ENCODE measurements at regions not wholly inside any gene's neighbourhood (a gene's known extent, or its start where the extent isn't known, plus 50 kb on each side); places are given as distances from the start of the nearest gene placed in this dataset.

DNA sequence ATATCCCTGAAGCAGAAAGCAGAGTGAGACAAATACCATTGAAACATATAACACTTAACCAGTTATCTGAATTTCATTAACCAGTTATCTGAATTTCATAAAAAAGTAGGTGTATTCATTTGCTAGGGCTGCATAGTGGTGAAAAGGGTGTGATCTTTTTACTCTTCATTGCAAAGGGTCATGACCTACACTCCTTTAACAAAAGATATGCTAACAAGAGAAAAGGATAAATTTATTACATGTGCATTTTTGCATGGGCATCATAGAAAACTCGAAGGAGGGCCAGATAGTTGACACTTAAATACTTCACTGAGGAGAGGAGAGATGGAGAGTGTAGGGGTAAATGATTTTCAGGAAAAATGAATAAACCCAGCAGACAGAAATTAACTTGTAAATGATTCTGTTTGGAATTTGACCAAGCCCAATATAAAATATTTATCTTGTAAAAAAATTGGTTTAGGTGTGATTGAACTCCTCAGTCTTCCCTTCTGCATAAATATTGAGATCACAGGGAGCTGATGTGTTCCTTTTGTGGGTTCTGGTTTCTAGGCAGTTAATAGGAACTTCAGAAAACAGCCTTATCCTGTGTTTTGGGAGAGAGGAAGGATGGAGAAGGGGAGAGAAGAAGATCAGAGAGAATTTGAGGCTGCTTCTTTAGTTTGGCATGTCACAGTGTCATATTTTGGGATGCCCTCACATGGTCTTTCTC is 372.5 kb upstream of the SYT4 start:
- H3K4me3 ChIP-seq: no peak overlapping the region
- no peak for TF ChIP-seq CTCF (IDR thresholded peaks at IDR 0.05; ENCODE audit: control extremely low read depth, extremely low read depth)
- H3K9me3 ChIP-seq (ENCODE audit: control insufficient read depth in 4 of 4, insufficient read depth in 3 of 4, low read length in 3 of 4): no peaks in the 10 kb centered on the region
- peaks cover 0 to 4% (median 0%) of the 10 kb centered on the region in 5 donors for H3K4me1 ChIP-seq (ENCODE audit: control insufficient read depth in 5 of 5, insufficient read depth in 5 of 5, low read length in 5 of 5)
- DNase-seq (no peak), ATAC-seq (ENCODE audit: insufficient read depth, low FRiP score) (no peak)
- 51 to 80% methylated on average over 1 of the region's 1 CpG for WGBS, 2 donors
- H3K27me3 ChIP-seq (ENCODE audit: control insufficient read depth in 3 of 3, insufficient read depth in 3 of 3, low read length in 2 of 3): no peaks in the 10 kb centered on the region
- H3K9ac ChIP-seq (ENCODE audit: insufficient read depth in 1 of 2, low read length in 2 of 2): no peak overlapping the region
- no peaks in the 10 kb centered on the region for H3K36me3 ChIP-seq (ENCODE audit: control insufficient read depth in 4 of 4, insufficient read depth in 4 of 4, low read length in 4 of 4)
- no peak overlapping the region for H3K27ac ChIP-seq (ENCODE audit: low read depth in 1 of 2, low read length in 1 of 2)

GRCh38 chr18:43650426-43650825 is 373.1 kb upstream of the SYT4 start:
- 57 to 78% methylated on average over 2 of the region's 2 CpGs for WGBS, 2 donors

GRCh38 chr18:43651057-43651456 is 373.8 kb upstream of the SYT4 start:
- 57 to 69% methylated on average over 2 of the region's 2 CpGs for WGBS, 2 donors
- no peaks in the 10 kb centered on the region for H3K36me3 ChIP-seq (ENCODE audit: control insufficient read depth in 4 of 4, insufficient read depth in 4 of 4, low read length in 4 of 4)
- peaks cover 0 to 4% (median 0%) of the 10 kb centered on the region in 5 donors for H3K4me1 ChIP-seq (ENCODE audit: control insufficient read depth in 5 of 5, insufficient read depth in 5 of 5, low read length in 5 of 5)
- H3K27me3 ChIP-seq (ENCODE audit: control insufficient read depth in 3 of 3, insufficient read depth in 3 of 3, low read length in 2 of 3): no peaks in the 10 kb centered on the region
- H3K27ac ChIP-seq (ENCODE audit: low read depth in 1 of 2, low read length in 1 of 2): no peak overlapping the region
- TF ChIP-seq CTCF (IDR thresholded peaks at IDR 0.05; ENCODE audit: control extremely low read depth, extremely low read depth): no peak
- no peak for ATAC-seq (ENCODE audit: insufficient read depth, low FRiP score)
- H3K9me3 ChIP-seq (ENCODE audit: control insufficient read depth in 4 of 4, insufficient read depth in 3 of 4, low read length in 3 of 4): no peaks in the 10 kb centered on the region
- DNase-seq: no peak
- H3K9ac ChIP-seq (ENCODE audit: insufficient read depth in 1 of 2, low read length in 2 of 2): no peak overlapping the region
- no peak overlapping the region for H3K4me3 ChIP-seq

More at GRCh38 chr18:43650426-43650825, 373.1 kb upstream of the SYT4 start:
- H3K4me3 ChIP-seq: no peak overlapping the region
- H3K9me3 ChIP-seq (ENCODE audit: control insufficient read depth in 4 of 4, insufficient read depth in 3 of 4, low read length in 3 of 4): no peaks in the 10 kb centered on the region
- H3K36me3 ChIP-seq (ENCODE audit: control insufficient read depth in 4 of 4, insufficient read depth in 4 of 4, low read length in 4 of 4): no peaks in the 10 kb centered on the region
- no peak for TF ChIP-seq CTCF (IDR thresholded peaks at IDR 0.05; ENCODE audit: control extremely low read depth, extremely low read depth)
- no peak overlapping the region for H3K27ac ChIP-seq (ENCODE audit: low read depth in 1 of 2, low read length in 1 of 2)
- DNase-seq: no peak
- H3K27me3 ChIP-seq (ENCODE audit: control insufficient read depth in 3 of 3, insufficient read depth in 3 of 3, low read length in 2 of 3): no peaks in the 10 kb centered on the region
- peaks cover 0 to 4% (median 0%) of the 10 kb centered on the region in 5 donors for H3K4me1 ChIP-seq (ENCODE audit: control insufficient read depth in 5 of 5, insufficient read depth in 5 of 5, low read length in 5 of 5)
- no peak overlapping the region for H3K9ac ChIP-seq (ENCODE audit: insufficient read depth in 1 of 2, low read length in 2 of 2)
- ATAC-seq (ENCODE audit: insufficient read depth, low FRiP score): no peak

- no peaks in the 10 kb centered on the region for H3K27me3 ChIP-seq (ENCODE audit: control insufficient read depth in 3 of 3, insufficient read depth in 3 of 3, low read length in 2 of 3)
- no peak for ATAC-seq (ENCODE audit: insufficient read depth, low FRiP score)
- WGBS, 2 donors: 79 to 85% methylated on average over 2 of the region's 2 CpGs
- no peaks in the 10 kb centered on the region for H3K36me3 ChIP-seq (ENCODE audit: control insufficient read depth in 4 of 4, insufficient read depth in 4 of 4, low read length in 4 of 4)
- H3K4me3 ChIP-seq: no peak overlapping the region
- no peaks in the 10 kb centered on the region for H3K9me3 ChIP-seq (ENCODE audit: control insufficient read depth in 4 of 4, insufficient read depth in 3 of 4, low read length in 3 of 4)
- TF ChIP-seq CTCF (IDR thresholded peaks at IDR 0.05; ENCODE audit: control extremely low read depth, extremely low read depth): no peak
- H3K27ac ChIP-seq (ENCODE audit: low read depth in 1 of 2, low read length in 1 of 2): no peak overlapping the region
- H3K9ac ChIP-seq (ENCODE audit: insufficient read depth in 1 of 2, low read length in 2 of 2): no peak overlapping the region
- H3K4me1 ChIP-seq (ENCODE audit: control insufficient read depth in 5 of 5, insufficient read depth in 5 of 5, low read length in 5 of 5): no peaks in the 10 kb centered on the region
- DNase-seq: no peak
These were observed 379.3 kb upstream of the SYT4 start for GRCh38 chr18:43656547-43656946.

Data from lung (tissue), 11 donors.